Lower lobe of right lung (tissue), 2 donors: ENCODE measurements at regions not wholly inside any gene's neighbourhood (a gene's known extent, or its start where the extent isn't known, plus 50 kb on each side); places are given as distances from the start of the nearest gene placed in this dataset.

Experiments
- ATAC-seq, 2 donors: fragments of 200-7000 bp; cut with Tn5 transposase; one replicate each; pipeline ENCODE4 v1.9.1; 2020 to 2022; ENCODE audit warnings: mild to moderate bottlenecking in 2 of 2, moderate library complexity in 2 of 2
- DNase-seq: peaks from one replicate; pipeline ENCODE4 v3.0.0-alpha.2; 2020
- H3K27ac ChIP-seq: fragments of 200-600 bp; one replicate; pipeline ENCODE4 v1.8.0; 2022
- H3K27me3 ChIP-seq: fragments of 200-600 bp; one replicate; pipeline ENCODE4 v1.8.0; 2022; ENCODE audit warnings: low read depth
- H3K36me3 ChIP-seq: fragments of 200-600 bp; one replicate; pipeline ENCODE4 v1.8.0; 2022; ENCODE audit warnings: mild to moderate bottlenecking
- H3K4me1 ChIP-seq: fragments of 200-600 bp; one replicate; pipeline ENCODE4 v1.8.0; 2022
- H3K4me3 ChIP-seq: fragments of 200-600 bp; one replicate; pipeline ENCODE4 v1.8.0; 2022; ENCODE audit warnings: mild to moderate bottlenecking
- H3K9me3 ChIP-seq: fragments of 200-600 bp; one replicate; pipeline ENCODE4 v1.8.0; 2022
- intact Hi-C: fragments of 100-400 bp; cut with DNase I; formaldehyde crosslinking; loops from one replicate; pipeline ENCODE4 v1.11.0; 2022
- TF ChIP-seq, protein P1 (sequence below): fragments of 200-600 bp; IDR thresholded peaks from one replicate; pipeline ENCODE4 v1.8.0; 2022; ENCODE audit warnings: antibody characterized with exemption, mild to moderate bottlenecking
- donor health status: DM: no; HTN: yes; CAD: no; lungs with severe emphysema.

DNA sequence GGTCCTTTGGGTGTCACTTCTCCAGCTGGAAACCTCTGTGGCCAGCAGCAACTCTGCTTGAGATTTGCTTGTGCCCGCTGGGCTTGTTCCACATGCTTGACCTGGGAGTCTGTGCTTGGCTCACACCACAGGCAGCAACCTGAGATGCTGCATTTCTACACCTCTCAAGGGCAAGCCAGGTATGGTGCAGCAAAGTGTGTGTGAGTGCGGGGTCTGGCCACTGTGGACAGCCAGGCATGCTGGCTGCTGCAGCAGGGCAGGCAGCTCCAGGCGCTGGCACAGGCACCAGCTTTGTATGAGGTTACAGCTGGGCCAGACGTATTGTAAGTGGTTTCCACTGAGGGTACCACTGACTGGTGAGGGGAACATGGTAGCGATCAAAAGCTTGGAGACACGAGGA is 242.0 kb downstream of the PTGER3 start:
- Histone ChIP-seq H3K27ac (no peak overlapping the region), H3K9me3 (no peaks in the 10 kb centered on the region), H3K4me1 (no peaks in the 10 kb centered on the region), H3K4me3 (no peak overlapping the region), H3K27me3 (no peaks in the 10 kb centered on the region), H3K36me3 (no peaks in the 10 kb centered on the region)
- TF ChIP-seq, protein P1, sequence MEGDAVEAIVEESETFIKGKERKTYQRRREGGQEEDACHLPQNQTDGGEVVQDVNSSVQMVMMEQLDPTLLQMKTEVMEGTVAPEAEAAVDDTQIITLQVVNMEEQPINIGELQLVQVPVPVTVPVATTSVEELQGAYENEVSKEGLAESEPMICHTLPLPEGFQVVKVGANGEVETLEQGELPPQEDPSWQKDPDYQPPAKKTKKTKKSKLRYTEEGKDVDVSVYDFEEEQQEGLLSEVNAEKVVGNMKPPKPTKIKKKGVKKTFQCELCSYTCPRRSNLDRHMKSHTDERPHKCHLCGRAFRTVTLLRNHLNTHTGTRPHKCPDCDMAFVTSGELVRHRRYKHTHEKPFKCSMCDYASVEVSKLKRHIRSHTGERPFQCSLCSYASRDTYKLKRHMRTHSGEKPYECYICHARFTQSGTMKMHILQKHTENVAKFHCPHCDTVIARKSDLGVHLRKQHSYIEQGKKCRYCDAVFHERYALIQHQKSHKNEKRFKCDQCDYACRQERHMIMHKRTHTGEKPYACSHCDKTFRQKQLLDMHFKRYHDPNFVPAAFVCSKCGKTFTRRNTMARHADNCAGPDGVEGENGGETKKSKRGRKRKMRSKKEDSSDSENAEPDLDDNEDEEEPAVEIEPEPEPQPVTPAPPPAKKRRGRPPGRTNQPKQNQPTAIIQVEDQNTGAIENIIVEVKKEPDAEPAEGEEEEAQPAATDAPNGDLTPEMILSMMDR = no peak
- peak in 1 of 2 donors; percentile 21 for ATAC-seq
- intact Hi-C loops = no loop called here
- no peak for DNase-seq

DNA sequence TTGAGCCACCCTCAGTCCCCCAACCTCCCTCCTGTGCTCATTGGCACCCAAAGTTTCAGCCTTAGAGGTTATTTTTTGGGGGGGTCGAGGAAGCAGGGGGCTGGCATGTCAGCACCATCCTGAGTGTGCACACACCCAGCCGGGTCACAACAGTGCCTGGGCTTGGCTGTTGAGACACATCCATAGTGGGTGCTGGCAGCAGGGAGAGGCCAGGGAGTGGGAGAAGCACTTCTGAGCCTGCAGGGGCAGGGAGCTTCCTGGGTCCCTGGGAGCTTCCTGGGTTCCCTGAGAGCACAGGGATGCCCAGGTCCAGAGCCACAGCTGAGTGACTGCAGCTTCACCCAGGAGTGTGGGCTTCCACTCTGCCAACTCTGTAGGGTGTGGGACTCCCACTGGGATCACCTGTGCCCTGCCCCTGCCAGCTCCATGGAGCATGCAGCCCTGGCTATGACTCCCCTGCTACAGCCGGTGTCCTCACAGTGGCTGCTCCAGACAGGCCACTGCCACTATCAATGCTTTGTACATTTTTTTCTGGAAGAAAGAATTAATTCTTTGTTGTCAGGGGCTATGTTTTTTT is 240.4 kb downstream of the PTGER3 start:
- no peaks in the 10 kb centered on the region for H3K4me1 ChIP-seq
- no peak for DNase-seq
- H3K27ac ChIP-seq = no peak overlapping the region
- no peaks in the 10 kb centered on the region for H3K27me3 ChIP-seq
- ATAC-seq = peak in 1 of 2 donors; percentile 32
- no peaks in the 10 kb centered on the region for H3K36me3 ChIP-seq
- intact Hi-C loops = no loop called here
- no peak overlapping the region for H3K4me3 ChIP-seq
- TF ChIP-seq, protein P1 = no peak
- no peaks in the 10 kb centered on the region for H3K9me3 ChIP-seq

DNA sequence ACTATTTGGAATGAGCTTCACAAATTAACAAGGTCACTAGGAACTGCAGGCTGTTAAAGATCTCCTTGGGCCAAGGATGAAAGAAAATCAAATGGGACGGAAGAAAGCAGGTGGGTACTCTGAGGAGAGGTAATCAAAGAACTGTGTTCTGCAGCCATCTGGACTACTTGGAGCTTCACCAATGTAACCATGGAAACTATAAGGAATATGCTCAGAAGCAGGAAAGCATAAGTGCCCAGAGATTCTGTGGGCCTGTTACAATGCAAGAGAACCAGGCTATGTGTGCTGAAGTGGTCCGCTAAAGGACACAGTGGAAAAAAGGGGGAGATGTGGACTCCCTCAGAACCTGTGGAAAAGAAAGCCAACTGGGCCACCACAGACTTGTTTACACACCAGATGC is 238.5 kb downstream of the PTGER3 start:
- no peaks in the 10 kb centered on the region for H3K9me3 ChIP-seq
- no peaks in the 10 kb centered on the region for H3K4me1 ChIP-seq
- DNase-seq = no peak
- ATAC-seq = no peak
- no peaks in the 10 kb centered on the region for H3K27me3 ChIP-seq
- no peak overlapping the region for H3K27ac ChIP-seq
- no peak overlapping the region for H3K4me3 ChIP-seq
- TF ChIP-seq, protein P1 = no peak
- intact Hi-C loops = no loop called here
- no peaks in the 10 kb centered on the region for H3K36me3 ChIP-seq

DNA sequence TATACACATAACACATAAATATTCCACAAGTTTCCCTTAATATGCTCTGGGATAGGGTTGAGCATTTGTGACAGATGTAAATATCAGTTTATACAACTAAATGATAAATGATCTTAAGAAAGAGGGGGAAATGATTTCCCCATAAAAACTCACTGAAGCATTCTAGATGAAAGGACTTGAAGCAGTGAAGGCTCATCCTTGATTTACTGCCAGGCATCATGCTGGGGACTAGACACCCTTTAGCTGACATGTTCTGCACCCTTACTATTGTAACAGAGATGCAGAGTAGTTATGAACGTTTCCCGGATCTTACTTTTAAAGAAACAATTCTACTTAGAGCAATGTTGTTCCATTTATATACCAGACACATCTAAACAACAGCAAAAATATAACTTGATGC is 235.8 kb downstream of the PTGER3 start:
- H3K9me3 ChIP-seq = no peaks in the 10 kb centered on the region
- H3K27me3 ChIP-seq = no peaks in the 10 kb centered on the region
- no peak for ATAC-seq

GRCh38 chr1:70812442-70813109 is 235.0 kb downstream of the PTGER3 start:
- Histone ChIP-seq H3K27ac (no peak overlapping the region), H3K9me3 (no peaks in the 10 kb centered on the region), H3K36me3 (no peaks in the 10 kb centered on the region), H3K4me1 (no peaks in the 10 kb centered on the region), H3K4me3 (no peak overlapping the region), H3K27me3 (no peaks in the 10 kb centered on the region)
- DNase-seq (no peak), ATAC-seq (no peak)
- intact Hi-C loops = no loop called here
- TF ChIP-seq, protein P1 = no peak

More for the DNA sequence above, 235.8 kb downstream of the PTGER3 start:
- Histone ChIP-seq H3K27ac (no peak overlapping the region), H3K4me1 (no peaks in the 10 kb centered on the region), H3K4me3 (no peak overlapping the region), H3K36me3 (no peaks in the 10 kb centered on the region)
- TF ChIP-seq, protein P1 = no peak
- DNase-seq = no peak
- intact Hi-C loops = no loop called here
